Activated CD4-positive, alpha-beta T cell treated with anti-CD3 and anti-CD28 coated beads for 36 hours (primary cell): ENCODE measurements at regions not wholly inside any gene's neighbourhood (a gene's known extent, or its start where the extent isn't known, plus 50 kb on each side); places are given as distances from the start of the nearest gene placed in this dataset.
"Not testable (repeated sequence)": the region's sequence is repeated elsewhere in the genome, so short reads cannot be mapped to it uniquely, and the experiment has no call there.

Source experiments
- ATAC-seq: fragments of 200-7000 bp; cut with Tn5 transposase; one replicate; pipeline ENCODE4 v1.10.0; 2021; ENCODE audit warnings: mild to moderate bottlenecking, moderate library complexity
- CTCF ChIA-PET: fragments of 350-600 bp; sonication (Branson Sonifier 250); formaldehyde crosslinking; loops from one replicate; lab custom pipeline; 2021; ENCODE audit warnings: antibody characterized with exemption; lab: Charles Lee
- POLR2A ChIA-PET: fragments of 350-600 bp; sonication (Branson Sonifier 250); formaldehyde crosslinking; loops from one replicate; lab custom pipeline; 2021; ENCODE audit warnings: antibody characterized with exemption, inconsistent platforms; lab: Charles Lee
- DNase-seq: peaks from one replicate; pipeline ENCODE4 v3.0.0-alpha.2; 2020
- H3K27ac Mint-ChIP-seq: one replicate; pipeline ENCODE4 v1.8.0; 2021; ENCODE audit warnings: mixed read lengths
- H3K27me3 Mint-ChIP-seq: one replicate; pipeline ENCODE4 v1.8.0; 2021; ENCODE audit warnings: mixed read lengths
- H3K36me3 Mint-ChIP-seq: one replicate; pipeline ENCODE4 v1.8.0; 2021; ENCODE audit warnings: low read depth, mixed read lengths
- H3K4me1 Mint-ChIP-seq: one replicate; pipeline ENCODE4 v1.8.0; 2021; ENCODE audit warnings: mixed read lengths
- H3K4me3 Mint-ChIP-seq: one replicate; pipeline ENCODE4 v1.8.0; 2021; ENCODE audit warnings: mild to moderate bottlenecking, moderate library complexity, mixed read lengths
- H3K9me3 Mint-ChIP-seq: one replicate; pipeline ENCODE4 v1.8.0; 2021; ENCODE audit warnings: low read depth, mixed read lengths
- intact Hi-C, 2 experiments: fragments of 100-400 bp; cut with DNase I in 1 of 2; cut with micrococcal nuclease in 1 of 2; formaldehyde crosslinking; loops; one replicate each; pipeline versions ENCODE4 v1.14.2 to v1.15.1; 2022 to 2024; cut with DNase I, micrococcal nuclease

GRCh38 chr5:152584103-152584502 lies 179.0 kb upstream of the NMUR2 start:
- no peaks in the 10 kb centered on the region for H3K36me3 Mint-ChIP-seq
- no peaks in the 10 kb centered on the region for H3K4me1 Mint-ChIP-seq
- peaks cover 11% of the 10 kb centered on the region for H3K9me3 Mint-ChIP-seq
- no peak overlapping the region for H3K4me3 Mint-ChIP-seq
- POLR2A ChIA-PET, result no interaction called here
- CTCF ChIA-PET, result no interaction called here
- H3K27ac Mint-ChIP-seq, result no peak overlapping the region
- ATAC-seq (no peak), DNase-seq (no peak)
- peaks cover 3% of the 10 kb centered on the region for H3K27me3 Mint-ChIP-seq
- intact Hi-C loops, result no loop called here

- intact Hi-C loops, result no loop called here
- Mint-ChIP-seq H3K36me3 (no peaks in the 10 kb centered on the region), H3K4me1 (no peaks in the 10 kb centered on the region), H3K9me3 (peaks cover 5% of the 10 kb centered on the region), H3K27ac (no peak overlapping the region), H3K4me3 (no peak overlapping the region), H3K27me3 (peaks cover 2% of the 10 kb centered on the region)
- DNase-seq (no peak), ATAC-seq (no peak)
- ChIA-PET POLR2A (no interaction called here), CTCF (no interaction called here)
Measured at GRCh38 chr5:152592416-152592815, 187.3 kb upstream of the NMUR2 start.

DNA sequence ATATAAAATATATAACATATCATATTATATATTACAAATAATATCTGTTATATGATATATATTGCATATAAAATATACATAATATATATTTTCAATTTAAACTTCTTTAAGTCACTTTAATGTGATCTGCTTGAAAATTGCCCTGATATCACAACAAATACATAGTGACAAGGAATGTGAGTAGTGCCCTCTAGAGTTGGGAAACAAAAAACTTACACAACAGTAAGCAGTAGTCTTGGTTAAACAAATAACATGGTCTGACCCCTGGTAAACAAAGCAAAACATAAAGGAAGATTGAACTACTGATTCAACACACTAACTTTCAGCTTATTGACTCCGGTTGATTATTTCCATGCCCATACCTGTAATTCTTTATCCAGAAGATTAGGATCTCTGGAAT lies 188.3 kb upstream of the NMUR2 start:
- no peak overlapping the region for H3K27ac Mint-ChIP-seq
- DNase-seq, result no peak
- intact Hi-C loops, result no loop called here
- peaks cover 5% of the 10 kb centered on the region for H3K9me3 Mint-ChIP-seq
- H3K4me1 Mint-ChIP-seq, result no peaks in the 10 kb centered on the region
- H3K36me3 Mint-ChIP-seq, result no peaks in the 10 kb centered on the region
- no peak for ATAC-seq
- H3K27me3 Mint-ChIP-seq, result peaks cover 2% of the 10 kb centered on the region
- no peak overlapping the region for H3K4me3 Mint-ChIP-seq
- CTCF ChIA-PET, result no interaction called here
- POLR2A ChIA-PET, result no interaction called here

DNA sequence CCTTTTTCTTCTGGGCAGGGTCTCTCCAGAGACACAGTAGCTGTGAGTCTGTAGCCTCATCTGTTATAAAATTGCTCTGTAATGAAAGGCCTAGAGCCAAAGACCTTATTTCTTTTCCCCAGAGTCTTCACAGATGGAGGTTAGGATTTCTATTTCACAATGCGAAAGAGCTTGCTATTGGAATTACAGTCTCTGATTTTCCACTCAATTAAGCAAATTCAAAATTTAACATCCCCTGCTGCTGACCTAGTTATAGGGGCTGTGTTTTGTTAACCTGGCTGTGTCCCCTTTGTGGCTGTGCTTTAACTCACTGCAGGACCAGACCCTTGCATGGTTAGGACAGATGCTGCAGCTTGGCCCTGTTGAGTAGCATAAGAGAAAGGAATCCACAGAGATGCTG lies 190.3 kb upstream of the NMUR2 start:
- peaks cover 4% of the 10 kb centered on the region for H3K9me3 Mint-ChIP-seq
- POLR2A ChIA-PET, result no interaction called here
- CTCF ChIA-PET, result no interaction called here
- intact Hi-C loops, result no loop called here
- H3K36me3 Mint-ChIP-seq, result no peaks in the 10 kb centered on the region
- no peak overlapping the region for H3K4me3 Mint-ChIP-seq
- no peak for ATAC-seq
- peaks cover 2% of the 10 kb centered on the region for H3K27me3 Mint-ChIP-seq
- no peaks in the 10 kb centered on the region for H3K4me1 Mint-ChIP-seq
- no peak for DNase-seq
- H3K27ac Mint-ChIP-seq, result no peak overlapping the region

DNA sequence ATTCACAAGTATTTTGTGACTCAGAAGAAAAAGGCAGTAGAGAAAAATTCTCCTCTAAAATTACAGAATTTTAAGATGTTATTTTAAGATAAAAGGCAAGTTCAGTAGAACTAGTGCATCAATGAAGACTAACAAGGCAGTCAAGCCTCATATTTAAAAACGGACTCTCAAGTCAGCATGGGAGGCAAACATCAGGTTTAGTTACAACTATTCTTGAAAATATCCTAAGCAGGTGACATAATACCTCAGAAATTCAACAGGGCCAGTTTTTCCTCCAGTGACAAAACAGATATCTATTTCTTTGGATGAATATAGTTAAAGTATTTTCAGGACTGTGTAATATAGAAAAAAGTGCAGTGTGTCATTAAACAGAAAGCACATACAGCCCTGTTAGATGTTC lies 194.0 kb upstream of the NMUR2 start:
- H3K27me3 Mint-ChIP-seq, result no peaks in the 10 kb centered on the region
- no peaks in the 10 kb centered on the region for H3K4me1 Mint-ChIP-seq
- no peak for ATAC-seq
- H3K27ac Mint-ChIP-seq, result no peak overlapping the region
- H3K9me3 Mint-ChIP-seq, result no peaks in the 10 kb centered on the region
- intact Hi-C loops, result no loop called here
- CTCF ChIA-PET, result no interaction called here
- H3K4me3 Mint-ChIP-seq, result no peak overlapping the region
- POLR2A ChIA-PET, result no interaction called here
- no peak for DNase-seq
- H3K36me3 Mint-ChIP-seq, result no peaks in the 10 kb centered on the region

DNA sequence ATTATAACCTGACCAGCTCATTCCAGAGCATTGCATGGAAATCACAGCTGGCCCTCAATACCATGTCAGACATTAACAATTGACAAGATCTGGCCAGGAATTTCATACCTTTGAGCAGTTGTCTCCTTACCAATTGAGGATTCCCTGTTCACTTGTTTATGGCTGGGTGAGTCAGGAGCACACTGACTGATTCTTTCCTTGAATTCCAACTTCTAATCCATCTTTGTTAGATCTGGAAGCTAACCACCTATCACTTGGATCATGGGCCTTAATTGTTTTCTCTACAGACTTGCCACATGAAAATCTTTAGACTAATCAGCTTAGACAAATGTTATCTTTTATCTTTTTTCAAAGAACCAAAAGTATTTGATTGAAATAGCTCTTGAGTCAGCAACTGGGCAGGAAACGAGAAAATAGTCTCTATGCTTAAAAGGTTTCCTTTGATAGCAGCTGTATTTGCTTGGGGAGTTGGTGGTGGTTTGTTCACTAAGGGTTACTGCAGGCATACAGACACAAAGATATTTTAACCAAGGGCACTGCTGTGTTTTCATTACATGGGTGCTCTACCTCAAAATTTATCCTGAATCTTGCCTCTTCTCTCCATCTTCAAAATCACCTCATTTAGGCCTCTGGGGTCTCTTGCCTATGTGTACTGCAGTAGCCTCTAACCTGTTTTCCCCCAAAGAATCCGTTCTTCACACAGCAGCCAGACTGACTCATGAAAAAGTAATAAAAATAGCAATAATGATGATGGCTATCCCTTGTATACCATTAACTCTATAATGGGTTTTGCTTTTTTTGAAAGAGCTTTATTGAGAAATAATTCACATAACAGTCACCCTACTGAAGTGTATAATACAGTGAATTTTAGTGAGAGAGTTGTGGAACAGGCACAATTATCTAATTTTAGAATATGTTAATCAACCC lies 197.0 kb upstream of the NMUR2 start:
- Mint-ChIP-seq H3K36me3 (no peaks in the 10 kb centered on the region), H3K27me3 (no peaks in the 10 kb centered on the region), H3K27ac (no peak overlapping the region), H3K9me3 (no peaks in the 10 kb centered on the region), H3K4me3 (no peak overlapping the region), H3K4me1 (no peaks in the 10 kb centered on the region)
- CTCF ChIA-PET, result interaction anchor here (0.6 kb wide), 1 partner anchor 216 kb away, joined by 3 read pairs; no protein-coding TSS in a partner anchor
- ATAC-seq (no peak), DNase-seq (no peak)
- intact Hi-C loops, result no loop called here
- POLR2A ChIA-PET, result no interaction called here

DNA sequence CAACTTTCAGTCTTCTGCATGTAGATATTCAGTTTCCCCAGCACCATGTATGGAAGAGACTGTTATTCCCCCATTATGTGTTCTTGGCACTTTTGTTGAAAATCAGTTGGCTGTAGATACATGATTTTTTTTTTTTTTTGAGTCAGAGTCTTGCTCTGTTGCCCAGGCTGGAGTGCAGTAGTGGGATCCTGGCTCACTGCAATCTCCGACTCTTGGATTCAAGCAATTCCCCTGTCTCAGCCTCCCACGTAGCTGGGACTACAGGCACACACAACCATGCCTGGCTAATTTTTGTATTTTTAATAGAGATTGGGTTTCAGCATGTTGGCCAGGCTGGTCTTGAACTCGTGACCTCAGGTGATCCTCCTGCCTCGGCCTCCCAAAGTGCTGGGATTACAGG lies 201.0 kb upstream of the NMUR2 start:
- POLR2A ChIA-PET, H3K36me3 Mint-ChIP-seq, DNase-seq, H3K4me1 Mint-ChIP-seq, H3K27me3 Mint-ChIP-seq, H3K4me3 Mint-ChIP-seq, ATAC-seq, H3K9me3 Mint-ChIP-seq, intact Hi-C loops, H3K27ac Mint-ChIP-seq, CTCF ChIA-PET: not testable (repeated sequence)

- ChIA-PET POLR2A (no interaction called here), CTCF (no interaction called here)
- H3K27me3 Mint-ChIP-seq, result no peaks in the 10 kb centered on the region
- H3K4me3 Mint-ChIP-seq, result no peak overlapping the region
- no peaks in the 10 kb centered on the region for H3K9me3 Mint-ChIP-seq
- ATAC-seq (no peak), DNase-seq (no peak)
- H3K27ac Mint-ChIP-seq, result no peak overlapping the region
- H3K36me3 Mint-ChIP-seq, result no peaks in the 10 kb centered on the region
- no peaks in the 10 kb centered on the region for H3K4me1 Mint-ChIP-seq
- intact Hi-C loops, result no loop called here
Measured at GRCh38 chr5:152606776-152607364, 201.8 kb upstream of the NMUR2 start.

DNA sequence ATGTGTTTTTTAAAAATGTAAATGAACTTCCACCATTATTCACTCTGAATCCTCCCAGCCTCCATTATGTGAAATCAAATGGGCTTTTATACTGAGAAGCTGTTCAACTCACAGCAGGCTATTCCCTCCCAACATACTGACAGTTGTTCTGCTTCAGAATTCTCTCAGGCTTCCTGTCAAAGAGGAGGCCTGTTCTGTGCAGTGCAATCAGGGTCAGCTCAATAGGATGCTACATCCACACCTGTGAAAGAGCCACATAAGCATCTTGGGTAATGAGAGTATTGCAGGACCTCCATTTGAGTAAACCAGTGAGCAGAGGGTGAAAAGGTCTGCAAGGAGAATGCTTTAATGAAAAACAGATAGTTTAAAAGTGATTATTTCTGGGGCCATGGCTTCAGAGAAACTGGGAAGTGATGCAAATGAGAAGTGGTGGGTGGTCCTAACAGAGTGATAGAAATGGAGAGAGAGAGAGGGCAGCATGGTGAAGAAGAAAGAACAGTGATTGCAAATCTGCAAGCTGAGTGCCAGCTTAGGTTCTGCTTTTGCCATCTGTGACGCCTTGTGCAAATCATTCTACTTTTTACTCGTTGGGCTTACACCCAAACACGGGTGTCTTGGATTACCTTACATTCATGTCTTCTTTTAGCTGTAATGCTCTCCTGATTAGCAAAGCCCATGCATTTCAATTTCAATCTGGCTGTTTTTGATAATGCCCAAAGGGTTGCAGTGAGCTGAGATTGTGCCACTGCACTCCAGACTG lies 202.5 kb upstream of the NMUR2 start:
- no peaks in the 10 kb centered on the region for H3K9me3 Mint-ChIP-seq
- DNase-seq (no peak), ATAC-seq (no peak)
- no peaks in the 10 kb centered on the region for H3K36me3 Mint-ChIP-seq
- intact Hi-C loops, result no loop called here
- H3K27ac Mint-ChIP-seq, result no peak overlapping the region
- H3K4me3 Mint-ChIP-seq, result no peak overlapping the region
- H3K4me1 Mint-ChIP-seq, result no peaks in the 10 kb centered on the region
- no peaks in the 10 kb centered on the region for H3K27me3 Mint-ChIP-seq
- ChIA-PET CTCF (no interaction called here), POLR2A (no interaction called here)

DNA sequence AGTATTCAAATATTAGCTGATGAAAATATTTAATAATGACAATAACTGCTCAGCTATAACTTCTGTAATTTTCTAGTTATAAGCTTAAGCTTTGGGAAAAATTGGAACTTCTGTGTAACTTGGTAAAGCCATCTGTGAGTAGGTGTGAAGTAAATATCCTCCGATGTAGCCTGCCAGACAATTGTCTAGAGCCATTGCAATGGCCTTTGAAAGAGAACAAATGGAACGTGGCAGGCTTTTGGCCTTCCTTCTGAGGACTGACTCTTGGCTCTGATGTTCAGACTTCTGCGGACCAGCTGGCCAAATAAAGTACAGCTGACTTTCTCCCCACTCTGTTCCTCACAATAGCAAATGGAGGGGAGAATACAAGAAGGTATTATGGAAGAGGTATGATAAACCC lies 203.4 kb upstream of the NMUR2 start:
- Mint-ChIP-seq H3K9me3 (no peaks in the 10 kb centered on the region), H3K36me3 (no peaks in the 10 kb centered on the region), H3K4me1 (no peaks in the 10 kb centered on the region), H3K4me3 (no peak overlapping the region), H3K27ac (no peak overlapping the region), H3K27me3 (no peaks in the 10 kb centered on the region)
- ChIA-PET CTCF (no interaction called here), POLR2A (no interaction called here)
- ATAC-seq, result no peak
- DNase-seq, result no peak
- intact Hi-C loops, result no loop called here

DNA sequence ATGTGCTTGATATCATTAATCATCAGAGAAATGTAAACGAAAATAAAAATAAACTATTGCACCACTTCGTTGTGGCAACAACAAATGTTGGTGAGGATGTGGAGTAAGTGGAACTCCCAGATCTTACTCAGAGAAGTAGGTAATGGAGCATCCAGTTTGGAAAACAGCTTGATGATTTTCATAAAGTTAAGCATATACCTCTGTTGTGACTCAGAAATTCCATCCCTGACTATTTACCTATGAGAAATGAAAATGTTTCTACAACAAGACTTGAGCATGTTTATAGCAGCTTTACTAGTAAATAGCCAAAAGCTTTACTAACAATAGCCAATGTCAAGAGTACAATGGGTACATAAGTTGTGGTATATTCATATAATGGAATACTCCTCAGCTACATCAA lies 214.7 kb upstream of the NMUR2 start:
- Mint-ChIP-seq H3K27ac (no peak overlapping the region), H3K27me3 (no peaks in the 10 kb centered on the region), H3K4me1 (no peaks in the 10 kb centered on the region), H3K9me3 (no peaks in the 10 kb centered on the region), H3K36me3 (no peaks in the 10 kb centered on the region), H3K4me3 (no peak overlapping the region)
- ChIA-PET CTCF (interaction anchor here (1.0 kb wide), 1 partner anchor 9 kb away, joined by 3 read pairs; no protein-coding TSS in a partner anchor), POLR2A (no interaction called here)
- ATAC-seq, result no peak
- DNase-seq, result no peak
- intact Hi-C loops, result no loop called here

- Mint-ChIP-seq H3K4me3 (no peak overlapping the region), H3K9me3 (no peaks in the 10 kb centered on the region), H3K4me1 (no peaks in the 10 kb centered on the region), H3K27me3 (no peaks in the 10 kb centered on the region), H3K27ac (no peak overlapping the region), H3K36me3 (no peaks in the 10 kb centered on the region)
- ChIA-PET POLR2A (no interaction called here), CTCF (no interaction called here)
- no peak for DNase-seq
- intact Hi-C loops, result no loop called here
- no peak for ATAC-seq
Measured at GRCh38 chr5:152622628-152623027, 217.5 kb upstream of the NMUR2 start.
